ENCODE measurements at regions not wholly inside any gene's neighbourhood (a gene's known extent, or its start where the extent isn't known, plus 50 kb on each side); places are given as distances from the start of the nearest gene placed in this dataset.
"Not testable (repeated sequence)": the region's sequence is repeated elsewhere in the genome, so short reads cannot be mapped to it uniquely, and the experiment has no call there.

DNA sequence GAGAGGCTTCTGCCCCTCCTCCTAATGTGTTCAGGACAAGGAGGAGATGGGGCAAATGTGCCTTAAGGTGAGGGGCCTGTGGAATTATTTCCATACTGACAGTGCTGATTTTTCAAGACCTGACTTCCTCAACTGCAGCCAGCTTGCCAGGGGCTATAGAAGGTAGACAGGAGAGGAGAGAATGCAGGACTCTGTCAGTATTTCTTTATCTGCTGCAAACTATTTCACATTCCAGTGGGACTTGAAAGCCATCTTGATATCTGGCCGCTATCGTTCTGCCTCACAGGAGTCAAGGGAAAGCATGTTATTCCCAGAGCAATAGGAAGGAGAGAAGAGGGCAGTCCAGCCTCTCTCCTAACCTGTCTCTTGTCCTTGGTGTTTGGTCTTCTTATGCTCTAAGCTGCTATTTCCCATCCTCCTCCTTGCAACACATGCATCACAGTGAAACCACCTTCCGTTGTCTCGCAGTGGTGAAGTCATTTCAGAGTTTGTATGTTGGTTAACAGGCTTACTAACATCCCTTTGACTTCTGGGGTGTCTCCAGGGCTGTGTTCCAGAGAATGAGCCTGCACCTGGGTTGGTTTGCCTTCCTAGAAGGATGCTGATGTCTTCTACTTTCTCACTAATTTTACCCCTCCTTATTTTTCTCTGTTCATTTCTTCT, 95.1 kb upstream of the MRPS22 start:
- DNase-seq, result no peak

DNA sequence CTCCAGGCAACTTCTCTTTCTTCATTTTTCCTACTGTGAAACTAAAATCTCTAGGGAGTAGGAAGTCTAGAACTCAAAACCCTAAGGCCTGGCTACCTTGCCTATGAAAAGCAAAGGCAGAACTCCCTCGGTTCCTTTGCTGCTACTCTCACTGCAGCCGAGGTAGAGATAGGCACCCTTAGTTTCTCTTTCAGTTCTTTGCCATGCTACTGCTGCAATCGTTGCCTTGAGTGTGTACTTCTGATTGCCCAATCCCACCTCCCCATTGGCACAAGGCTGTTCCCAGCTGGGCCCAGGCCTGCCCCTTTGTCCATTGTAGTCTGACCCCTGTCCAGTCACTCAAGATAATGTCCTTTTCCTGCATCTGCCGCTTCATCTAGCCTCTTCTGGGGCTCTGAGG, 92.3 kb upstream of the MRPS22 start:
- DNase-seq, result no peak

DNA sequence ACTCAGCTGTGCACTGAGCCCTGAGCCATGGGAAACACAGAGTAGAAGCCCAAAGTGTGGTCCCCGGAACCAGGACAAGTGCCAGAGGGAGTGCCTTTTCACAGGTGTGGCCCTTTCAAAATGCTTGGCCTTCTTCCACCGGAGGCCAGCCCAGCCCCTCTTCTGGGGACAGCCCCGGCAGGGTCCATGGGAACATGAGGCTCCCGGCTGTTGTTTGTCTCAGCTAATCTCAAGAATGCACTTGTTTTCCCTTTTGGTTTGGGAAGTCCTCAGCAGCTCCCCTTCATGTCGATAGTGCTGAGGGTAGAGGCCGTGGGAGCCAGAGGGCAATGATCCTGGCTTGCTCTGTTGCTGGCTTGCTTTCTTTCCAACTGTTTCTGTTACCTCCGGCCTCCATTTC, 91.1 kb upstream of the MRPS22 start:
- no peak for DNase-seq

DNA sequence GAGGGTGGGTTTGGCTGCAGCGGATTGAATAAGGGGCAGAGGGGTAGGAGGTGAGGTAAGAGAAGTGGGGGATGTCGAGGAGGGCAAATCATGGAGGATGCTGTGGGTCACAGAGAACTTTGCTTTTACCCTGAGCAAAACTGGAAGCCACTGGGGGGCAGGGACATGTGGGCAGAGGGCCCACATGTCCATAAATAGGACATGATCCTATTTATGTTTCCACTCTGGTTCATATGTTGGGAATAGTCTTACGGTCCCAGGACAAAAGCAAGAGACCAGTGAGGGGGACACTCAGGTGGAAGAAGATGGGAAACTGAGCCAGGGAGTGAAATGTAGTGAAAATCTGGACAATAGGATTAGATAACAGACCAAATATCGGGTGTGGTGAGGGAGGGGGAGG, 85.5 kb upstream of the MRPS22 start:
- DNase-seq, result no peak

DNA sequence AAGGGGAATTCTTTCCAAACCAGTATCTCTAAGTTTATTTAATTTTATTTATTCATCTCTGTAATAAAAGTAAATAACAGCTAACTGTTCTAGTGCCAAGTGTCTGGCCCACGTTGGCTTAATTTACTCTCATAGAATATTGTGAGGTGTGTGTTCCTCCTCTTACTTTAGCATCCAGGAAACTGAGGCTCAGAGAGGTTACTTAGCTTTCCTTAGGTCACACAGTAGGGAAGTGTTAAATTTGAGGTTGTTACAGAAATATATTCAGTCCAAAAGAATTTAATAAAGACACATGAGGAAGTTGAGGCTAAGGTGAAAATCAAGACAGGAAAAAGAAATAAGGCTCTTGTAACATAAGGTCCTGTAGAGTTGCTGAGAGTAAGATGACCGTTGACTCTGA, 84.4 kb upstream of the MRPS22 start:
- no peak for DNase-seq

DNA sequence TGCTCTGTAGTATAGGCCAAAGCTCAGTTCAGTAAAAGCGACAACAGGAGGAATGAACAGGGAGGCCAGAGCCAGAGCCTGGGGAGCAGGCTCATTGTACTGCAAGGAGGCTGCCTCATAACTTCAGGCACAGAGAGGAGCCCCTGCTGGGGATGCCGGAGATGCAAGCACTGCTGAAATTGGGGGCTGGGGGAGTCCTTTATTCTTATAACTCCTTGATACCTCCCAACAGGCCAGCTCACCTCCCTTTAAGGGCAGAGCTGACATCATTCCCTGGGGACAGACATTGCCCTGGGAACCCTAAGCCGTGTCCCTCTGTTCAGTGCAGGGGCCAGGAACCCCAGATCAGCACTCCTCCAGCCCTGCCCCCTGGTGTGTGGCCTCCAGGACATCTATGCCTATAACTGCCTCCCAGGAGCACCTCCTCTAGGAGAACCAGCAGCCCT, 83.8 kb upstream of the MRPS22 start:
- no peak for DNase-seq

DNA sequence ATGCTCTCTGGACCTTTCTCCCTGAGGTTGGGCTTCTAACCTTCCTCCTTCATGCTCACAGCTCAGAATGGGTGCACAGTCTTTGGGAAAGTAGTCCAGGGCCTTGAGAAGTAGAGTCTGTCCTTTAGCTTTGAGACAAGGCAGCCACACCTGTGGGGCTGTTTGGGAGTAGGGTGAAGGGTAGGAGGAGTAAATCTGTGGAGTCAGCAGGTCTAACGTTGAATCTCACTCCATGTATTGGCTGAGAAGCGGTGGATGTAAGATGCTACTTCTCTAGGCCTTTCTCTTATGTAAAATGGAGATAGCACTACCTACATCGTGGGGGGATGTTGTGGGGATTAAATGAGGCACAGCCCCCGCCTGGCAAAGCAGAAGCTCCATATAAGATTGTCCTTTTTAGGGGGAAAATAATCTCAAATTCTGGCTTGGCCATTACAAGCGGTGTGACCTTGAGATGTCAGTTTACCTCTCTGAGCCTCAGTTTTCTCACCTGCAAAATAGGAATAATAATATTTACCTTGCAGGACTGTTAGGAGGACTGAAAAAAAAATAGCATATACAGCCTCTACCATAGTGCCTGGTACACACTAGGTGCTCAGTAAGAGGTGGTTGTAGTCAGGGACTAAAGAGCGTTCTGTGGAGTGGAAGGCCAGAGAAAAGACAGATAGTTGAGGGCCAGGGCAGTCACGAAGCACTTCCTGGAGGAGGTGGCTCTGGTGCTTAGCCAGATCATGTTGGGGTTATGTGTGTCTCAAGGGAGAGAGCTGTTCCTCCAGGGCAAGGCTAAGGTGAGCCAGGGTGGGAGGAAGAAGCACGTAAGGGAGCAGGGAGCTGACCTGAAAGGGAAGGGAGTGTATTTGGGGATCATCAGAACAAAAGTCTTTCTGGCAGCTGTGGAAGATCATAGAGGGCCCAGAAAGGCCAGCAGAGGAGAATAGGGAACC, 82.8 kb upstream of the MRPS22 start:
- no peak for DNase-seq

DNA sequence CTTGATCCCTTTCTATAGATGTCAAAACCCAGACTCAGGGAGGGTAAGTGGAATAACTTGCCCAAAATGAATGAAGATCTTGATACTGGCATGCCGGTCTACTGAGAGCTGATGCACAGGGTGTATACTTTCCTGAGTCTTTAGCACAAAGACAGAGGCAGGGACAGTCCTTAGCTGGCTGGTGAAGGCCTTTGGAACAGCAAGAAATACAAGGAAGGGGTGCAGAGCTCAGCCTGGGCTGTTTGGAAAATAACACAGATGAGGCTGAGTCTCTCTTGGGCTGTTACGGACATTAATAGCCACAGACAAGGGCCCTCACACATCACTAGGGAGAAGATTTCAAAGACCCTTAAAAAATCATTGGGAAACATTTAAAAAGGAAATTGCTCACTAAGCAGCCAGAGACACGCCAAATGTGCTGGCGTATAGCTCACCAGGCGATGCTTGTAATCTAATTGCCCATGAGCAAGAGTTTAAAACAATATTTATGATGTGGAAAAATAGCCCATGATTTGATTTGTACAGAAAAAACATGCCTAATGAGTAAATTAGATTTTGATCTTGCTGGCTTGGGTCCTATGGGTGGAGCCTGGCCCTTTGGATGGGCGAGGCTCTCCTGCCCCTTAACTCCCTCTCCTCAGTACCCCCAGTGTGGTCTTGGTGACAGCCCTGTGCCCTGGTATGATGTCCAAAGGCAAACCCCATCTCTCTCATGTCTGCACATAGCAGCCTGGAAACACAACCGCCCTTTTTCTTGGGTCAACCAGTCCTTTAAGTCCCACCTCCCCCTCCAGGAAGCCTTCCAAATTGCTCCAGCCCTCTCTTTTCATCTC, 81.8 kb upstream of the MRPS22 start:
- no peak for DNase-seq

DNA sequence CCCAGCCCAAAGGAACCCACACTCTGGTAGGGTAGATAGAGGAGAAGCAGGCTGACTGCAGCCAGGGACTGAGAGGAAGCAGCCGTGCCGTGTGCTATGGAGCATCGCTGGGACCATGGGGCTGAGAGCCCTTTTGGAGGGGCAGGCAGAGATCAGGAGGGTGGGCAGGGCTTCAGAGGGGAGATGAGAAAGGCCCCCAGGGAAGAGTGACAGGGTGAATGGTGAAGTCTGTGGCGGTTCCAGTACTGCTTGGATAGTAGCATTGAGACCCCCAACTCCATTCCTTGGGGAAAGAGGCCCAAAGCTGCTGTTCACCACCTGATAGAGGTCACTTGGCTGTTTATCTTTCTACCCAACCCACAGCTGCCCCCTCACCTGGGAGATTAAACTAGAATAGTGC, 80.0 kb upstream of the MRPS22 start:
- DNase-seq, result no peak

DNA sequence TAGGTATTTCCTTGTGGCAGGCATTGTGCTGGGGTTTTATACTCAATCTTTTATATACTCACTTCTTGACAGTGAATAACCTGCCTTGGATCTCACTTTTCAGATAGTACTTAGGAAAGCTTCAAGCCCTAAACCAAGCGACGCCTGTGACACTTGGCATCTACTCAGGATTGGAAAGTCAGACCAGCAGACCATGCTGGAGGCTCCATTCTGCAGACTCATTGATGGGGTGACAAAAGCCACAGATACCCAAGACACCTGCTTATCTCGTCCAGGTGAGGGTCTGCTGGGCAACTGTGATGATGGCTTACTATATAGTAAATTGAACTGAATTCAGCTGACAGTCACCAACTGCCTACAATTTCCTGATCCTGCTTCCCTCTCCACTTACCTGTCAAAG, 79.4 kb upstream of the MRPS22 start:
- no peak for DNase-seq

DNA sequence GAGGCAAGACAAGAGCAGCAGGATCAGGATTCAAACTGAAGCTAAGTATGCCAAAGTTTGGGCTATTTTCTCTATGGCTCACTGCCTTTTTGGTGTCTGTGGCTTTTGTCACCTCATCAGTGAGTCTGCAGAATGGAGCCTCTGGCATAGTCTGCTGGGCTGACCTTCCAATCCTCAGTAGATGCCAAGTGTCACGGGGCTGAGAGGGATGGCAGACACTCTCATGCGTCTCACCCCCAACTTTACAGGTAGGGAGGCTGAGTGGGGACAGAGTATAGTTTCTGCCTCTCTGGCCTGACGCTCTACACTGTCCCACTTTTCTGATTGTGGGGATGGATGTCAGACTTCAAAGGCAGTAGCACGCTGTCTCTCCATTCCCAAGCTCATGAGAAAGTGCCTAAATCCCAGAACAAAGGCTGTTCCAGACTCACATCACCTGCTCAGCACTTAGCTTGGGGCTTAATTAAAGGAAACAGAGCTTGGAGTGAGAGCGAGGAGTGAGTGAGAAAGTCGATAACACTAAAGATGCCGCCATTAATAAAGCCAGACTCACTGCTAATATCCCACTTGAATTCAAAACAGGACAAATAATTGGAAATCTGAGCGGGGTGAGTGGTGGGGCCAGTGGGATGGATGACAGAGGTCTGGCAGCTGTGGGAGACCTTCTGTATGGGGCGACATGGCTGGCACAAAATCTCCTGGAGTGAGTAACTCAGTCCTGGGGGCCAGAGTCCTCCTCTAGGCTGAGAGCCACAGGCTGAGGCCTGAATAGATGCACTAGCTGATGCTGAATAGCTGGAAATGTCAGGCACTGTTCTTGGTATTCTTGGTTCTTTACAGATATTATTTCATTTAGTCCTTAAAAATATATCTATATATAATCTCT, 78.4 kb upstream of the MRPS22 start:
- DNase-seq, result no peak

DNA sequence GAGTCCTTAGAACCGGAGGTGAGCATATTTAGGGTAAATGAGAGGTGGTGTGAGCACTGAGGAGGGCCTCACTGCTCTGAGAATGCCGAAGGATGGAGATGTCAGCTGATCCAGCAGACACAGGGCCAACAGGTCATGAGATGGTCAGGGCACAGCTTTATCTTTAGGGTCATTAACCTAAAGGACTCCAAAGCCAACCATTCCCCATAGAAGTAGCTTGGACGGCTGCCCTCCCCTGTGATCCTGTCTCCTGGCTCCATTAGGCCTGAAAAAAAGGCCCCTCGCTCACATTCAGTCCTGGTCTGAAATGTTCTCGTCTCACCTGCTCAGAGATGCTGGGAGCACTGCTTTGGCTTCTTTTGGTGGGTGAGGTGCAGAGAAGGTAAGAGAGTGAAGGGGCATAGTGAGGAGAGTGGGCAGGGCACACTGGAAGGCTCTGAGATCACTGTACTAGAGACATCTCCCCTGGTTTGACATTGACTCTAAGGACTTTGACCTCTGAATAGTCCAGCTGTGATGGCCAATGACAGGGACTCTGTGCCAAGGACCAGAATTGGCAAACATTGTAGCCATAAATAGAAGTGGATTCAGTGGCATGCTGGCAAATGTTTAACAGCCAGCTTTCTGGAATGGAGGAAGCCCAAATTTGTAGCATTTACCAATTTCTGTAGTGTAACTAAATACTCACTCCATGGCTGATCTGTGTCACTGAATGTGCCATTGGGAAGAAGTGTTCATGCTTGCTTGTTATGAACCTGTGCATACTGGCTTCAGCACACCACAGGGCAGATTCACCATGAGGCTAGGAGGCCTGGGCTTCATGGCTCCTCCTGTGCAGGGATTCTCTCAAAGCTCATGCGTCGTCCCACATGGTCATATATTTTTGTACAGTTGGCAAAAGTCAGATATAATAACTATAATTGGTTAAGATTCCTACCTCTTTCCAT, 76.2 kb upstream of the MRPS22 start:
- no peak for DNase-seq

DNA sequence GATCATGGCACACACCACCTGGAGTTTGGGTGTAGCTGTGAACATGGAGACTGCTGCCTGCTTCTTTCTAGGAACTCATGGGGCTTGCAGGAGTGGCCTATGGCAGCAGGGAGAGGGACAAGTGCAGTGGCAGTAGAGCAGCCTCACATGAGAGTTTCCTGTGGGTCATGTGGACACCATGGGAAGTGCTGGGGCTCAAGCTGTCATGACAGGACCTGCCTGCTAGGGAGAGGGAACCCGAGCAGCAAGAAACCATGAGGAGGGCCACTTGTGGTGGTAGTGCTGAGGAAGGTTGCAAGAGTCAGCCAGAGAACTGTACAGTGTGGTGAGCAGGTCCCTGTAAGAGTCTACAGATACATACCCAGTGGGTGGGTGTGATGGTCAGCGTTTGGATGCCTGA, 73.8 kb upstream of the MRPS22 start:
- no peak for DNase-seq

DNA sequence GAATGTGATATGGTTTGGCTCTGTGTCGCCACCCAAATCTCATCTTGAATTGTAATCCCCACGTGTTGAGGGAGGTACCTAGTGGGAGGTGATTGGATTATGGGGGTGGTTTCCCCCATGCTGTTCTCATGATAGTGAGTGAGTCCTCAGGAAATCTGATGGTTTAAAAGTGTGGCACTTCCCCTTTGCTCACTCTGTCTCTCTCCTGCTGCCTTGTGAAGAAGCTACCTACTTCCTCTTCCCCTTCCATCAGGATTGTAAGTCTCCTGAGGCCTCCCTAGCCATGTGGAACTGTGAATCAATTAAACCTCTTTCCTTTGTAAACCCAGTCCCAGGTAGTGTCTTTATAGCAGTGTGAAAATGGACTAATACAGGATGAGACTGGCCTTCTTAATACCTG, 73.2 kb upstream of the MRPS22 start:
- not testable (repeated sequence) for DNase-seq

DNA sequence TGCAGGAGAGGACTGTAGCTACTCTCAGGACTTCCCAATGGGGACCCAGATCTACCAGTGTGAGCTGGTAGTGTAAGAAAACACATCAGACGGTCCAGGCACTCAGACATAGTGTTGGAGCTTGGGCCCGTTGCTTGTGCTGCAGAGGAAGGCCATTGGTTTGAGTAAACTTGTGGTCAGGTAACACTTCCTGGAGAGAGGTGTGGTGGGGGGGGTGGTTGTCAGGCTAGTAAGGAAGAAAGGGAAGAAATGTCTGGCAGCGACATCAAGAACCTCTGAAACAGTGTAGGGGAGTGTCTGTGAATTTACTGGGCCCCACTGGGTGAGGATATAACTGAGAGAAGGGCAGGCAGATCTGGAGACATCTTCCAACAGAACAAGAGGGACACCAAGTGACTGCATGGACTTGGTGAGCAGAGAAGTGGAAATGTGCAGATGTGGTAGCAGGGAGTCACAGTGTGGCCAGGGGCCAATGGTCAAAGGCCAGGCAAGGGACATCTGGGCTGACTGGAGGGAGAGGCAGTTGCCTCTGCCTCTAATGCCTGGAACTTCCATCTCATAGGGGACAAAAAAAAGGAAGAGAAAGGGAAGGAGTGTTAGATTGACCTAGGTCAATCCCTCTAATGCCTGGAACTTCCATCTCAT, 63.7 kb upstream of the MRPS22 start:
- DNase-seq, result no peak

DNA sequence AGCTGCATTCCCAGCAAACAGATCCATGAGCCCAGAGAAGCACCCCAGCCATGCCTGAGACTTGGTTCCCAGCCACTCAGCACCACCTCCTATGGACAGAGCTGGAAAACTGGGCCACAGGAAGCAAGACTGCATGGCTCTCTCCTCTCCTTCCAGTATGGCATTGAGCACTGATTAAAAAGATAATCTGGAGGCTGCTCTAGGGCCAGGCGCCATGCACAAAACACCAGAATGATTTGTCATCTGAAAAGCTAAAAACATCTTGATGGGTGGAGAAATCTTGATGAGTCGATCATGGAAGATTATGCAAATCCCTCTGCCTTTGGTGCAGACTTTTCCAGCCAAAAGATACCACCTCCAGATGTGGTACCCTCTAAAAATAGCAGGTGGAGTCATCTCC, 62.7 kb upstream of the MRPS22 start:
- no peak for DNase-seq

DNA sequence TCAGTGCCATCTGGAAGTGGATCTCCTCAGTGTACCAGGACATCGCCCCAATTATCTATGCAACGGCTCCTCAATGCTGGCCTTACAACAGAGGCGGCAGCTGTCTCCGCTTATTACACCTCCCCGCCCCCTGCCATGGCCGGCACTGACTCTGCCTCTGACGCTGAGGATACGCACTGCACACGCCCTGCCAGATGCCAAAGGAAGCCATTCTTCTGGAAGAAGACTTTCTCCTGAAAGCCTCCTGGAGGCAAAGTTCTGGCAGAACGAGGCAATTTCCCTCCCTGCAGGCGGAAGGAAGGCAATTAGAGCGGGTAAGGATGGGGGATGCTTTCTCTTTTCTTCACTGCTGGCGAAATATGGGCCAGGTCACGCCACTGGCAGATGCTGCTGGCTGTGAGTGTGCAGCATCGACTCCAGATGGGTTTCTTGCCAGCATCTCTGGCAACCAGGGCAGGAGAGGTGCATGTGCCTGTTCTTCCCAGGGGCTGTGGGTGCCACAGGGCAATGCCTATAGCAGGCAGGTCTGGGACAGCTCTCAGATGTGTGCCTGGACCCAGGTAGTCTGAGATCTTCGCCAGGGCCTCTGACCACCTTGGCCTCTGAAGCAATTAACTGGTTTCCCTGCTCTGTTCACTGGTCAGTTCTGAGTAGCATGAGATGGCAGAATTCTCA, 62.2 kb upstream of the MRPS22 start:
- DNase-seq, result no peak

DNA sequence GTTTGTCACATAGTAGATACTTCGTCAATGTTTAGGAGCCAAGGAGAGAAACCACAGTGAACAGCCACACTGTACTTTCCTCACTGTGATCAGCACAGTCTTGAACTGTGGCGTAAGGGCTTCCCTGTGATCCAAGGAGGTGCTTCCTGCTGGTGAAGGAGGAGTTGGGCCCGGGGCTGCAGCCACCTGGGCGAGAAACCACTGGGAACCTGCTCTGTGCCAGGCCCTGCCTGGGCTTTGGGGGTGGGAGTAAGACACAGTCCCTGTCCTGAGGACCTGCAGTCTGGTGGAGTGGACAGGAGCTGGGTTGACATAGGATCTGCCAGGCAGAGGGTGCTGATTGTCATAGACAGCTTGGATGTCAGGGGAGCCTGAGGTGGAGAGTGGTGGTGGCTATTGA, 60.5 kb upstream of the MRPS22 start:
- DNase-seq, result no peak

DNA sequence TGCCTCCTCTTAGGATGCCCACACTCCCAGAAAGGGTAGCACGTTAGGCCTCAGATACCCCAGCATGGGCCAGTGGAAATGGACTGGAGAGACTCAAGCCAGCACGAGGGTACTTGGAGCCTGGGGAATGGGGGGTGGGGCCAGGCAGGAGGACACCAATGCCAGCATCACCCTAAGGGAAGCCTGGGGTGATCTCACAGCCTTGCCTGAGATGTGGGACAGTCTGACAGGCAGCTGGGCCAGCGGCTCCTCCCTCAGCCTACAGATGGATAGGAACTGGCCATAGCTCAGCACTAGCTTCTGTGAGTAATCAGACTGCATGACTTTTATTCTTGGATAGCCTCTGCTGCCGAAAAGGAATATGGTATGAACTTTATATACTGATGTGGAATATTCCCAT, 59.6 kb upstream of the MRPS22 start:
- DNase-seq, result no peak

DNA sequence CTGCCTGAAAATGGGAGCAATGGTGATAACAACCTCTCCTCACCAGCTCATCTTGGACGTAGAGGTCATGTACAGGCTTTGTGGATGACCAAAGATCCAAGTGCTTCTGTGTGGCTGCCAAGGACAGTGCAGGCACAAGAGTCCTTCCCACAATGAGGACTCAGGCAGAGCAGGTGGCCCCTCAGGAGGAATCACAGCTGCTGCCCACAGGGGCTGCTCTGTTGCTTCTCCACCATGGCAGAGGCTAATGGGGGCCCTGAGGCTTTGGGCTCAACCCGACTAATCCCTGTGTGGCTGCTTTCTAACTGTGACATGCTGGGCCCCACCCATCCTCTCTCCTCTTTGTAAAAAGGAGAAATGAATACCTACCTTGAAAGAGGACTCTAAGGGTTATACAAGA, 58.1 kb upstream of the MRPS22 start:
- no peak for DNase-seq
